ENCODE measurements at regions not wholly inside any gene's neighbourhood (a gene's known extent, or its start where the extent isn't known, plus 50 kb on each side); places are given as distances from the start of the nearest gene placed in this dataset.

- Histone ChIP-seq H3K4me1 (no peaks in the 10 kb centered on the region), H3K4me3 (no peak overlapping the region), H3K36me3 (ENCODE audit: insufficient read depth in 1 of 2, low read depth in 1 of 2) (no peaks in the 10 kb centered on the region), H3K9me3 (no peaks in the 10 kb centered on the region), H3K27me3 (ENCODE audit: insufficient read depth in 3 of 3, low read length in 2 of 3) (no peaks in the 10 kb centered on the region), H3K27ac (no peak overlapping the region)
- intact Hi-C loops (cut with DNase I) = no loop called here
- no peak for DNase-seq
- 89 to 91% (median 91%) methylated on average over 4 of the region's 4 CpGs for WGBS, 3 donors
- no peak for ATAC-seq
- no peak for TF ChIP-seq CTCF (IDR thresholded peaks at IDR 0.05)
These were observed 57.4 kb upstream of the APCDD1 start for GRCh38 chr18:10397004-10397403.

GRCh38 chr18:10398571-10398970 lies 55.9 kb upstream of the APCDD1 start:
- no peak for ATAC-seq
- Histone ChIP-seq H3K27me3 (ENCODE audit: insufficient read depth in 3 of 3, low read length in 2 of 3) (peaks cover 0 to 1% (median 0%) of the 10 kb centered on the region in 3 donors), H3K27ac (no peak overlapping the region), H3K4me3 (no peak overlapping the region), H3K9me3 (no peaks in the 10 kb centered on the region), H3K36me3 (ENCODE audit: insufficient read depth in 1 of 2, low read depth in 1 of 2) (no peaks in the 10 kb centered on the region), H3K4me1 (no peaks in the 10 kb centered on the region)
- no peak for DNase-seq
- TF ChIP-seq CTCF (IDR thresholded peaks at IDR 0.05) = no peak
- 58 to 73% (median 61%) methylated on average over 3 of the region's 3 CpGs for WGBS, 3 donors
- intact Hi-C loops (cut with DNase I) = no loop called here

- no peaks in the 10 kb centered on the region for H3K9me3 ChIP-seq
- no peak overlapping the region for H3K4me3 ChIP-seq
- H3K4me1 ChIP-seq = no peaks in the 10 kb centered on the region
- no peak overlapping the region for H3K27ac ChIP-seq
- intact Hi-C loops (cut with DNase I) = no loop called here
- DNase-seq = no peak
- 89 to 96% (median 95%) methylated on average over 5 of the region's 5 CpGs for WGBS, 3 donors
- no peaks in the 10 kb centered on the region for H3K36me3 ChIP-seq (ENCODE audit: insufficient read depth in 1 of 2, low read depth in 1 of 2)
- TF ChIP-seq CTCF (IDR thresholded peaks at IDR 0.05) = no peak
- H3K27me3 ChIP-seq (ENCODE audit: insufficient read depth in 3 of 3, low read length in 2 of 3) = peaks cover 0 to 5% (median 0%) of the 10 kb centered on the region in 3 donors
- ATAC-seq = no peak
These were observed 55.0 kb upstream of the APCDD1 start for GRCh38 chr18:10399465-10399864.

- no peak for DNase-seq
- Histone ChIP-seq H3K36me3 (ENCODE audit: insufficient read depth in 1 of 2, low read depth in 1 of 2) (no peaks in the 10 kb centered on the region), H3K4me3 (no peak overlapping the region), H3K27me3 (ENCODE audit: insufficient read depth in 3 of 3, low read length in 2 of 3) (peaks cover 0 to 5% (median under 1%) of the 10 kb centered on the region in 3 donors), H3K4me1 (no peaks in the 10 kb centered on the region), H3K9me3 (no peaks in the 10 kb centered on the region), H3K27ac (no peak overlapping the region)
- no peak for TF ChIP-seq CTCF (IDR thresholded peaks at IDR 0.05)
- ATAC-seq = peak in 1 of 4 donors; percentile 45
- intact Hi-C loops (cut with DNase I) = no loop called here
- 57 to 59% (median 59%) methylated on average over 11 of the region's 11 CpGs for WGBS, 3 donors
These were observed 53.7 kb upstream of the APCDD1 start for GRCh38 chr18:10400534-10401307.

- ATAC-seq (no peak), DNase-seq (no peak)
- no peak for TF ChIP-seq CTCF (IDR thresholded peaks at IDR 0.05)
- Histone ChIP-seq H3K4me1 (no peaks in the 10 kb centered on the region), H3K36me3 (ENCODE audit: insufficient read depth in 1 of 2, low read depth in 1 of 2) (no peaks in the 10 kb centered on the region), H3K27ac (no peak overlapping the region), H3K9me3 (no peaks in the 10 kb centered on the region), H3K27me3 (ENCODE audit: insufficient read depth in 3 of 3, low read length in 2 of 3) (peaks cover 0 to 5% (median 4%) of the 10 kb centered on the region in 3 donors), H3K4me3 (no peak overlapping the region)
- intact Hi-C loops (cut with DNase I) = no loop called here
- WGBS, 3 donors = 31 to 40% (median 37%) methylated on average over 4 of the region's 5 CpGs
These were observed 52.9 kb upstream of the APCDD1 start for GRCh38 chr18:10401521-10401920.

All from psoas muscle (tissue), 7 donors.